Neuronal stem cell (in vitro differentiated cells): ENCODE measurements at regions not wholly inside any gene's neighbourhood (a gene's known extent, or its start where the extent isn't known, plus 50 kb on each side); places are given as distances from the start of the nearest gene placed in this dataset.

Source experiments
- DNase-seq: peaks from one replicate; pipeline ENCODE4 v3.0.0-alpha.2; 2013; ENCODE audit warnings: low spot score
- H2AFZ ChIP-seq: one replicate; pipeline ENCODE4 v1.6.1; 2013; ENCODE audit warnings: mild to moderate bottlenecking, low read length, inconsistent platforms
- H2AK5ac ChIP-seq: 2 replicates; pipeline ENCODE4 v1.6.1; 2013; ENCODE audit warnings: low read depth, mild to moderate bottlenecking, inconsistent platforms, low read length, moderate library complexity, mixed read lengths
- H2BK120ac ChIP-seq: 2 replicates; pipeline ENCODE4 v1.6.1; 2013; ENCODE audit warnings: low read depth, mild to moderate bottlenecking, inconsistent platforms, low read length, moderate library complexity, mixed read lengths
- H2BK12ac ChIP-seq: one replicate; pipeline ENCODE4 v1.6.1; 2013; ENCODE audit warnings: low read length, inconsistent platforms
- H2BK15ac ChIP-seq: 2 replicates; pipeline ENCODE4 v1.6.1; 2013; ENCODE audit warnings: mild to moderate bottlenecking, low read length, inconsistent platforms, mixed read lengths
- H2BK5ac ChIP-seq: one replicate; pipeline ENCODE4 v1.6.1; 2013; ENCODE audit warnings: inconsistent platforms, mild to moderate bottlenecking, low read length, moderate library complexity
- H3K14ac ChIP-seq: one replicate; pipeline ENCODE4 v1.6.1; 2013; ENCODE audit warnings: low read length, inconsistent platforms
- H3K18ac ChIP-seq: 2 replicates; pipeline ENCODE4 v1.6.1; 2013; ENCODE audit warnings: low read length, inconsistent platforms
- H3K23ac ChIP-seq: 2 replicates; pipeline ENCODE4 v1.6.1; 2013; ENCODE audit warnings: low read depth, mild to moderate bottlenecking, mixed read lengths, low read length, inconsistent platforms; ENCODE audit not compliant: poor library complexity
- H3K27ac ChIP-seq: replicated peaks from 3 replicates; pipeline ENCODE4 v1.5.1; 2013; ENCODE audit warnings: low read length, inconsistent platforms
- H3K27me3 ChIP-seq, 3 experiments: 2 replicates each; pipeline ENCODE4 v1.6.1; 2013; ENCODE audit warnings: low read length in 3 of 3, mild to moderate bottlenecking in 2 of 3, inconsistent platforms in 1 of 3, low read depth in 1 of 3, mixed read lengths in 1 of 3, moderate library complexity in 1 of 3; ENCODE audit not compliant: control insufficient read depth in 3 of 3, insufficient read depth in 3 of 3
- H3K36me3 ChIP-seq, 2 donors: replicated peaks in 1 of 2; 2 replicates each; pipeline ENCODE4 v1.6.1; 2013; ENCODE audit warnings: low read length in 2 of 2; ENCODE audit not compliant: control insufficient read depth in 2 of 2, insufficient read depth in 2 of 2
- H3K4ac ChIP-seq: 2 replicates; pipeline ENCODE4 v1.6.1; 2013; ENCODE audit warnings: inconsistent platforms, mild to moderate bottlenecking, low read length, moderate library complexity
- H3K4me1 ChIP-seq, 2 donors: 1 replicate in 1 of 2; 2 replicates in 1 of 2; pipeline ENCODE4 v1.6.1; 2013; ENCODE audit warnings: low read length in 2 of 2, low read depth in 1 of 2; ENCODE audit not compliant: control insufficient read depth in 2 of 2, insufficient read depth in 1 of 2
- H3K4me2 ChIP-seq: one replicate; pipeline ENCODE4 v1.6.1; 2013; ENCODE audit warnings: mild to moderate bottlenecking, low read length, inconsistent platforms; ENCODE audit not compliant: insufficient read depth, poor library complexity, severe bottlenecking
- H3K4me3 ChIP-seq, 2 donors: 2 replicates each; pipeline ENCODE4 v1.5.1; 2013; ENCODE audit warnings: low read length in 2 of 2, mild to moderate bottlenecking in 2 of 2, inconsistent platforms in 1 of 2, moderate library complexity in 1 of 2
- H3K79me1 ChIP-seq: one replicate; pipeline ENCODE4 v1.6.1; 2013; ENCODE audit warnings: low read depth, mild to moderate bottlenecking, inconsistent platforms, low read length, moderate library complexity
- H3K9ac ChIP-seq: one replicate; pipeline ENCODE4 v1.6.1; 2013; ENCODE audit warnings: mild to moderate bottlenecking, low read depth, low read length, inconsistent platforms; ENCODE audit not compliant: poor library complexity
- H3K9me3 ChIP-seq, 2 donors: replicated peaks in 1 of 2; 2 replicates each; pipeline versions ENCODE3 to v1.6.1; 2013; ENCODE audit warnings: low read length in 2 of 2, mild to moderate bottlenecking in 2 of 2, inconsistent platforms in 1 of 2, low read depth in 1 of 2, mixed read lengths in 1 of 2, moderate library complexity in 1 of 2; ENCODE audit not compliant: control insufficient read depth in 2 of 2, insufficient read depth in 1 of 2
- H4K8ac ChIP-seq: one replicate; pipeline ENCODE4 v1.6.1; 2013; ENCODE audit warnings: low read depth, mild to moderate bottlenecking, inconsistent platforms, low read length, moderate library complexity
- H4K91ac ChIP-seq: one replicate; pipeline ENCODE4 v1.6.1; 2013; ENCODE audit warnings: low read length, low read depth, mild to moderate bottlenecking, inconsistent platforms; ENCODE audit not compliant: poor library complexity
- WGBS, 2 donors: extraction: QIAGEN DNeasy Blood & Tissue Kit; methylation state at CpG; one replicate each; pipeline ENCODE4 v1.1.7; 2013; ENCODE audit warnings: missing lambda C conversion rate in 2 of 2, mixed read lengths in 1 of 2; ENCODE audit not compliant: insufficient read length in 2 of 2, insufficient replicate concordance in 1 of 2; ENCODE audit errors: extremely low coverage in 2 of 2; 5-methylcytosine and 5-hydroxymethylcytosine counted together

DNA sequence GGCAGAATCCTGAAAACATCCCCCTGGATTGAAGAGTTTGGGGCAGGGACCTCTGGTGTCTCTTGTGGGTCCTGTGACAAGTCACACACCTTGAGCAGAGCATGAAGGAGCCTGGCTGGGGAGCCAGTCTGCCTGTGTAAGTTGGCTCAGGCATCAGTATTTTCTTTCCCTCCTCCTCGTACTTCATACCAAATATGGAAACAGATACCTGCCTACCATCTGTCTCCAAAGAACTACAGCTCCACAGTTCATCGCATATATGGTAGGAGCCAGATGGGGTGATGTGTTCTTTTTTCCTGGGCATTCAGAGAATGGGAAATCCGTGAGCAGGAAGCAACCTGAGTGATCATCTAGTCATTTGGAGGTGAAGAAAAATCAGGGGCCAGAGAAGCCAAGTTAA lies 177.3 kb upstream of the RAD23B start:
- Histone ChIP-seq H3K23ac (no peak overlapping the region), H3K4me3 (no peak overlapping the region), H3K4ac (no peak overlapping the region), H4K8ac (no peak overlapping the region), H3K36me3 (no peaks in the 10 kb centered on the region), H4K91ac (no peak overlapping the region), H3K18ac (no peak overlapping the region), H2BK5ac (no peak overlapping the region), H2BK12ac (no peak overlapping the region), H3K79me1 (no peaks in the 10 kb centered on the region), H3K27ac (no peak overlapping the region), H3K9ac (no peak overlapping the region), H3K4me1 (no peaks in the 10 kb centered on the region), H2BK120ac (no peak overlapping the region), H3K27me3 (peaks cover 0 to 12% (median 0%) of the 10 kb centered on the region in 3 experiments), H3K4me2 (no peak overlapping the region), H2AFZ (no peak overlapping the region), H2BK15ac (no peak overlapping the region), H3K9me3 (peaks cover 0 to 2% of the 10 kb centered on the region in 2 donors), H3K14ac (no peak overlapping the region), H2AK5ac (no peak overlapping the region)
- no peak for DNase-seq
- no CpG with 5 or more reads among the region's 3 CpGs for WGBS, 2 donors

DNA sequence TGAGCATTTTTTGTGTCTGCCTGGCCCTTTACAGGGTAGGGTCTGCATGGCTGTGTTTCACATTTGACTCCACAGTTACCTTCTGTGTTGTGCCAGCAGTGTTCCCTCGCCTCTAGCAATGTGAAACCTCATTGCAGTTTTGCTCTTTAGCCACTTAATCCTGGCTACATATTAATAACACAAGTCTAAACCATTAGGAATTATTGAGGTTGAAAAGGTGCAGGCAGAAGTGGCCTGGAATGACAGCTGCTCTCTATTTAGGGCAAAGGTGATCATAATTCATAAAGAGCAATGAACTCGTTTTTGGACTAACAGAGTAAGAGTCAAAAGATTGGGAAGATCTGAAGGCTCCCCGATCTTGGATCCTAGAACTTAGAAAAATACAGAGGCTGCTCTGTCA lies 176.7 kb upstream of the RAD23B start:
- H3K27me3 ChIP-seq = peaks cover 0 to 12% (median 0%) of the 10 kb centered on the region in 3 experiments
- WGBS, 2 donors = no CpG with 5 or more reads among the region's 3 CpGs

DNA sequence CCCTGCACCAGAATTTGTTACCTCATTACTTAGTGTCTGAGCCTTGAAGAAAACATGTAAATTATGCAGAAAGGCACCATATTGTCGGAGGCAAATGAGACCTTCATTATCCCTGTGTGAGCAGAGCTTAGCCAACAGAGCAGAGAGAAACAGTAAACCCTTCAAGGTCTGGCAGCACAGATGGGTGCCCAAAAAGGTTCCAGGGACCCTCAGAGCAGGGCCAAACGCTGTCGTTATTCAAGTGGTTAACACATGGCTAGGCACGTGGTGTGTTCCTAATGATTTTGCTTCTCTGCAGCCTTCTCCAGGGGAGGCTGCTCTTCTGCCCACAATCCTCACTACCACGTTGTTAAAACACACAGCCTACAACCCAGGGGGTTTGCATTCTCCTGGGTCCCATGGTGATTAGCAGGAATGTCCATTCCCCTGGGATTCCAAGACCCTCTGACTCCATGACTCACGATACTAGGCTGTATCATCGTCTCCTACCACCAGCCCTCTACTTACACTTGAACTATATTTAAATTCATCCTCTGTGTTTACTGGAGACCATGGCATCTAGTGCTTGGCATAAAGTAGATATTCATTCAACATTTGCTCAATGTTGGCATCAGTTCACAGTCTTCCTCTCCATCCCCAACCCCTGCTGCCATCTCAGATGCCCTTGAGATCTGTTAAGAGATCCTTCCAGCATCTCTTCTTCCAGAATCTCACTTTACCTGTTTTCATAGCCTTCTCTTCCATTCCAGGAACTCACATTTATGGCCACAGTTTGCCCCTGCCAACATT lies 174.5 kb upstream of the RAD23B start:
- Histone ChIP-seq H2AK5ac (no peak overlapping the region), H2BK120ac (no peak overlapping the region), H3K36me3 (no peaks in the 10 kb centered on the region), H3K4ac (no peak overlapping the region), H3K9ac (no peak overlapping the region), H2AFZ (no peak overlapping the region), H3K14ac (no peak overlapping the region), H3K79me1 (no peaks in the 10 kb centered on the region), H3K4me2 (no peak overlapping the region), H3K4me3 (no peak overlapping the region), H3K18ac (no peak overlapping the region), H3K27me3 (peaks cover 0 to 12% (median 0%) of the 10 kb centered on the region in 3 experiments), H3K4me1 (no peaks in the 10 kb centered on the region), H4K8ac (no peak overlapping the region), H2BK5ac (no peak overlapping the region), H3K27ac (no peak overlapping the region), H3K9me3 (no peaks in the 10 kb centered on the region), H3K23ac (no peak overlapping the region), H4K91ac (no peak overlapping the region), H2BK12ac (no peak overlapping the region), H2BK15ac (no peak overlapping the region)
- WGBS, 2 donors = no CpG with 5 or more reads among the region's 7 CpGs
- DNase-seq = no peak

More for the DNA sequence above, 176.7 kb upstream of the RAD23B start:
- H3K18ac ChIP-seq = no peak overlapping the region
- no peaks in the 10 kb centered on the region for H3K4me1 ChIP-seq
- no peak overlapping the region for H4K91ac ChIP-seq
- H3K4me2 ChIP-seq = no peak overlapping the region
- no peak overlapping the region for H3K9ac ChIP-seq
- H4K8ac ChIP-seq = no peak overlapping the region
- no peak overlapping the region for H2BK120ac ChIP-seq
- peaks cover 0 to 2% of the 10 kb centered on the region in 2 donors for H3K9me3 ChIP-seq
- no peak overlapping the region for H3K14ac ChIP-seq
- no peaks in the 10 kb centered on the region for H3K79me1 ChIP-seq
- H2AFZ ChIP-seq = no peak overlapping the region
- no peak overlapping the region for H2BK12ac ChIP-seq
- no peak overlapping the region for H2BK15ac ChIP-seq
- no peak overlapping the region for H3K27ac ChIP-seq
- no peak overlapping the region for H3K4me3 ChIP-seq
- no peak overlapping the region for H2AK5ac ChIP-seq
- no peak for DNase-seq
- H3K23ac ChIP-seq = no peak overlapping the region
- no peak overlapping the region for H2BK5ac ChIP-seq
- no peaks in the 10 kb centered on the region for H3K36me3 ChIP-seq
- H3K4ac ChIP-seq = no peak overlapping the region

DNA sequence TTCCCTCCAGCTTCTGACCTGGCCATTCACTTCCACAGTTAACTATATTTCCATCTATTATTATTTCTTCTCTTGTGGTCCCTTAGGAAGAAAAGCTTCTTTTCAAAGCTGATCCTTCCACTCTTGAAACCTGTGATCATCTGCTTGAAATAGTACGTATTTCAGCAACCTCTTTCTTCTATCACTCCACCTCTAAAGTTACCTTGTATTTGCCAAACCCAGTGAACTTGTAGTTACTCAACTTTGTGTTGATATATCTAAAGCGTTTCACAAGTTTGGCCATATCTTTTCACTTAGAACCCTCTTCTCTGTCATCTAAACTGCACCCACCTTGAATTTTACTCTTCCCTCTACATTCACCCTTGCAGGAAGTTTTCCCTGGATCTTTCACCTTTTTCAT lies 173.8 kb upstream of the RAD23B start:
- H3K23ac ChIP-seq = no peak overlapping the region
- no CpG with 5 or more reads among the region's 2 CpGs for WGBS, 2 donors
- H3K9me3 ChIP-seq = no peaks in the 10 kb centered on the region
- H3K4me2 ChIP-seq = no peak overlapping the region
- no peak overlapping the region for H4K8ac ChIP-seq
- no peak overlapping the region for H4K91ac ChIP-seq
- peaks cover 0 to 17% (median 0%) of the 10 kb centered on the region in 3 experiments for H3K27me3 ChIP-seq
- H2BK120ac ChIP-seq = no peak overlapping the region
- H3K27ac ChIP-seq = no peak overlapping the region
- H2BK5ac ChIP-seq = no peak overlapping the region
- no peak overlapping the region for H2AK5ac ChIP-seq
- H3K4ac ChIP-seq = no peak overlapping the region
- H3K9ac ChIP-seq = no peak overlapping the region
- H3K4me3 ChIP-seq = no peak overlapping the region
- H2BK15ac ChIP-seq = no peak overlapping the region
- H3K14ac ChIP-seq = no peak overlapping the region
- H3K36me3 ChIP-seq = no peaks in the 10 kb centered on the region
- no peak overlapping the region for H2BK12ac ChIP-seq
- H2AFZ ChIP-seq = no peak overlapping the region
- H3K4me1 ChIP-seq = no peaks in the 10 kb centered on the region
- H3K79me1 ChIP-seq = no peaks in the 10 kb centered on the region
- DNase-seq = no peak
- no peak overlapping the region for H3K18ac ChIP-seq
